SK-N-SH treated with all-trans-retinoic acid at 6 μM for 48 hours (cell line): ENCODE measurements at regions not wholly inside any gene's neighbourhood (a gene's known extent, or its start where the extent isn't known, plus 50 kb on each side); places are given as distances from the start of the nearest gene placed in this dataset.

Experiments
- ARNTL ChIP-seq: fragments of 450-650 bp; formaldehyde crosslinking; IDR thresholded peaks from 2 replicates; pipeline ENCODE4 v1.5.0; 2020; ENCODE audit warnings: low read depth, mild to moderate bottlenecking, moderate library complexity, borderline replicate concordance
- BACH2 ChIP-seq: fragments of 250-450 bp; sonication (Bioruptor Pico); IDR thresholded peaks from 2 replicates; pipeline ENCODE4 v1.9.0; 2021; ENCODE audit warnings: mild to moderate bottlenecking, borderline replicate concordance
- CREB5 ChIP-seq: fragments of 250-450 bp; sonication (Bioruptor Pico); IDR thresholded peaks from 2 replicates; pipeline ENCODE4 v1.5.1; 2020; ENCODE audit warnings: low read depth, mild to moderate bottlenecking, moderate library complexity
- CSDC2 ChIP-seq: fragments of 250-450 bp; sonication (Bioruptor Pico); IDR thresholded peaks from 2 replicates; pipeline ENCODE4 v1.5.0; 2020; ENCODE audit warnings: mild to moderate bottlenecking, moderate library complexity
- CSRNP3 ChIP-seq: fragments of 250-450 bp; sonication (Bioruptor Pico); IDR thresholded peaks from 2 replicates; pipeline ENCODE4 v1.5.1; 2021; ENCODE audit warnings: mild to moderate bottlenecking, moderate library complexity
- ISL1 ChIP-seq: fragments of 250-450 bp; sonication (Bioruptor Pico); IDR thresholded peaks from 2 replicates; pipeline ENCODE4 v2.1.2; 2022; ENCODE audit warnings: mild to moderate bottlenecking, moderate library complexity
- PATZ1 ChIP-seq: fragments of 250-450 bp; sonication (Bioruptor Pico); IDR thresholded peaks from 2 replicates; pipeline ENCODE4 v1.8.0; 2020; ENCODE audit warnings: mild to moderate bottlenecking, moderate library complexity, borderline replicate concordance
- RARB ChIP-seq: fragments of 250-450 bp; sonication (Bioruptor Pico); IDR thresholded peaks from 2 replicates; pipeline ENCODE4 v1.8.0; 2021; ENCODE audit warnings: mild to moderate bottlenecking, moderate library complexity
- TCF4 ChIP-seq: fragments of 250-450 bp; sonication (Bioruptor Pico); IDR thresholded peaks from 2 replicates; pipeline ENCODE4 v1.8.0; 2021; ENCODE audit warnings: mild to moderate bottlenecking, moderate library complexity, borderline replicate concordance
- TOX ChIP-seq: fragments of 250-450 bp; sonication (Bioruptor Pico); IDR thresholded peaks from 2 replicates; pipeline ENCODE4 v1.8.0; 2021; ENCODE audit warnings: mild to moderate bottlenecking, moderate library complexity, borderline replicate concordance
- ZC3H10 ChIP-seq: fragments of 250-450 bp; sonication (Bioruptor Pico); IDR thresholded peaks from 2 replicates; pipeline ENCODE4 v1.5.1; 2021; ENCODE audit warnings: mild to moderate bottlenecking, moderate library complexity
- ZFP3 ChIP-seq: fragments of 250-450 bp; sonication (Bioruptor Pico); IDR thresholded peaks from 2 replicates; pipeline ENCODE4 v1.5.0; 2020; ENCODE audit warnings: mild to moderate bottlenecking, moderate library complexity
- ZNF565 ChIP-seq: fragments of 450-650 bp; formaldehyde crosslinking; conservative IDR thresholded peaks from 2 replicates; pipeline ENCODE4 v1.5.0; 2020; ENCODE audit warnings: low read depth, mild to moderate bottlenecking, moderate library complexity
- ZNF70 ChIP-seq: fragments of 450-650 bp; formaldehyde crosslinking; IDR thresholded peaks from 2 replicates; pipeline ENCODE4 v1.5.0; 2020; ENCODE audit warnings: mild to moderate bottlenecking, moderate library complexity

GRCh38 chr5:135229122-135229521 lies 169.9 kb downstream of the MACROH2A1 start:
- TF ChIP-seq ARNTL (CRISPR knock-in tag) = no peak
- TF ChIP-seq ZFP3 (CRISPR knock-in tag) = no peak
- no peak for TF ChIP-seq ZNF565 (CRISPR knock-in tag)
- no peak for TF ChIP-seq PATZ1 (CRISPR knock-in tag)
- no peak for TF ChIP-seq CREB5 (CRISPR knock-in tag)
- TF ChIP-seq CSRNP3 (CRISPR knock-in tag) = no peak
- TF ChIP-seq TCF4 (CRISPR knock-in tag) = no peak
- no peak for TF ChIP-seq ZNF70 (CRISPR knock-in tag)
- TF ChIP-seq CSDC2 = no peak
- TF ChIP-seq ISL1 (CRISPR knock-in tag) = no peak
- TF ChIP-seq RARB (CRISPR knock-in tag) = no peak
- no peak for TF ChIP-seq TOX
- no peak for TF ChIP-seq BACH2
- no peak for TF ChIP-seq ZC3H10 (CRISPR knock-in tag)
